Mesenchymal stem cell (in vitro differentiated cells and primary cell): ENCODE measurements at regions not wholly inside any gene's neighbourhood (a gene's known extent, or its start where the extent isn't known, plus 50 kb on each side); places are given as distances from the start of the nearest gene placed in this dataset.

Experiments
- DNase-seq: peaks from one replicate; pipeline ENCODE4 v3.0.0-alpha.2; 2013
- H2AFZ ChIP-seq: one replicate; pipeline ENCODE4 v1.6.1; 2013; ENCODE audit warnings: low read depth, mild to moderate bottlenecking, control low read depth, inconsistent platforms, low read length, moderate library complexity
- H2AK5ac ChIP-seq: 2 replicates; pipeline ENCODE4 v1.6.1; 2013; ENCODE audit warnings: low read length, moderate library complexity, mild to moderate bottlenecking, inconsistent platforms; ENCODE audit not compliant: severe bottlenecking
- H2BK120ac ChIP-seq: one replicate; pipeline ENCODE4 v1.6.1; 2013; ENCODE audit warnings: low read depth, mild to moderate bottlenecking, inconsistent platforms, low read length, moderate library complexity
- H2BK12ac ChIP-seq, 2 experiments: one replicate each; pipeline ENCODE4 v1.6.1; 2013; ENCODE audit warnings: inconsistent platforms in 2 of 2, low read length in 2 of 2, mild to moderate bottlenecking in 2 of 2, moderate library complexity in 2 of 2, control low read depth in 1 of 2
- H2BK15ac ChIP-seq: one replicate; pipeline ENCODE4 v1.6.1; 2013; ENCODE audit warnings: mild to moderate bottlenecking, low read depth, inconsistent platforms; ENCODE audit not compliant: poor library complexity, severe bottlenecking
- H2BK5ac ChIP-seq: 2 replicates; pipeline ENCODE4 v1.6.1; 2013; ENCODE audit warnings: low read depth, mild to moderate bottlenecking, low read length, control low read depth, inconsistent platforms; ENCODE audit not compliant: poor library complexity, severe bottlenecking
- H3K14ac ChIP-seq, 2 experiments: one replicate each; pipeline ENCODE4 v1.6.1; 2013; ENCODE audit warnings: inconsistent platforms in 2 of 2, low read length in 2 of 2, control low read depth in 1 of 2, mild to moderate bottlenecking in 1 of 2, moderate library complexity in 1 of 2
- H3K18ac ChIP-seq, 2 experiments: one replicate each; pipeline ENCODE4 v1.6.1; 2013; ENCODE audit warnings: inconsistent platforms in 2 of 2, low read length in 2 of 2, control low read depth in 1 of 2, low read depth in 1 of 2, mild to moderate bottlenecking in 1 of 2
- H3K23ac ChIP-seq, 2 experiments: one replicate each; pipeline ENCODE4 v1.6.1; 2013; ENCODE audit warnings: inconsistent platforms in 2 of 2, low read length in 2 of 2, mild to moderate bottlenecking in 2 of 2, moderate library complexity in 2 of 2, control low read depth in 1 of 2
- H3K27ac ChIP-seq: 2 replicates; pipeline ENCODE4 v1.5.1; 2013; ENCODE audit warnings: mild to moderate bottlenecking, moderate library complexity, low read length, control low read depth, inconsistent platforms; ENCODE audit not compliant: poor library complexity, severe bottlenecking
- H3K27me3 ChIP-seq, 2 experiments: 2 replicates each; pipeline versions ENCODE4 v1.6.1 to v1.7.0; 2013; ENCODE audit warnings: low read length in 2 of 2, mild to moderate bottlenecking in 2 of 2, moderate library complexity in 2 of 2, control low read depth in 1 of 2, inconsistent platforms in 1 of 2; ENCODE audit not compliant: control insufficient read depth in 1 of 2, insufficient read depth in 1 of 2
- H3K36me3 ChIP-seq, 2 experiments: 2 replicates each; pipeline versions ENCODE4 v1.6.1 to v1.7.0; 2013; ENCODE audit warnings: low read length in 2 of 2, control low read depth in 1 of 2, inconsistent platforms in 1 of 2, low read depth in 1 of 2, mild to moderate bottlenecking in 1 of 2; ENCODE audit not compliant: insufficient read depth in 2 of 2, control insufficient read depth in 1 of 2
- H3K4ac ChIP-seq, 2 experiments: one replicate each; pipeline ENCODE4 v1.6.1; 2013; ENCODE audit warnings: inconsistent platforms in 2 of 2, low read length in 2 of 2, mild to moderate bottlenecking in 2 of 2, moderate library complexity in 2 of 2, control low read depth in 1 of 2, low read depth in 1 of 2
- H3K4me1 ChIP-seq: 2 replicates; pipeline ENCODE4 v1.6.1; 2013; ENCODE audit warnings: low read depth, low read length, control low read depth; ENCODE audit not compliant: control insufficient read depth, insufficient read depth
- H3K4me2 ChIP-seq: 2 replicates; pipeline ENCODE4 v1.6.1; 2013; ENCODE audit warnings: low read length, mild to moderate bottlenecking, inconsistent platforms; ENCODE audit not compliant: poor library complexity, severe bottlenecking
- H3K4me3 ChIP-seq, 2 experiments: 2 replicates each; pipeline versions ENCODE4 v1.5.1 to v1.7.0; 2013; ENCODE audit warnings: low read length in 2 of 2, mild to moderate bottlenecking in 2 of 2, control low read depth in 1 of 2, low read depth in 1 of 2; ENCODE audit not compliant: insufficient read depth in 1 of 2
- H3K79me1 ChIP-seq: replicated peaks from 2 replicates; pipeline ENCODE4 v1.6.1; 2013; ENCODE audit warnings: mild to moderate bottlenecking, control low read depth, low read length, inconsistent platforms; ENCODE audit not compliant: poor library complexity, severe bottlenecking
- H3K9ac ChIP-seq: 2 replicates; pipeline ENCODE4 v1.7.0; 2013; ENCODE audit warnings: mild to moderate bottlenecking, low read length, moderate library complexity
- H3K9me3 ChIP-seq: 2 replicates; pipeline ENCODE4 v1.7.0; 2013; ENCODE audit warnings: mild to moderate bottlenecking, low read length; ENCODE audit not compliant: control insufficient read depth
- H4K8ac ChIP-seq: one replicate; pipeline ENCODE4 v1.6.1; 2013; ENCODE audit warnings: inconsistent platforms, mild to moderate bottlenecking, low read length, moderate library complexity
- H4K91ac ChIP-seq: one replicate; pipeline ENCODE4 v1.6.1; 2013; ENCODE audit warnings: mild to moderate bottlenecking, low read length, inconsistent platforms
- WGBS: methylation state at CpG from one replicate; pipeline ENCODE4 v1.1.7; 2013; ENCODE audit warnings: mixed read lengths; 5-methylcytosine and 5-hydroxymethylcytosine counted together

GRCh38 chr11:116072601-116073410 lies 568.6 kb upstream of the CADM1 start:
- Histone ChIP-seq H3K14ac (no peak overlapping the region), H3K4me2 (no peak overlapping the region), H2BK15ac (no peak overlapping the region), H3K27ac (no peak overlapping the region), H4K91ac (no peak overlapping the region), H3K79me1 (no peaks in the 10 kb centered on the region), H3K4me3 (no peak overlapping the region), H2AK5ac (no peak overlapping the region), H3K4ac (no peak overlapping the region), H2AFZ (no peak overlapping the region), H3K36me3 (no peaks in the 10 kb centered on the region), H2BK12ac (no peak overlapping the region), H2BK120ac (no peak overlapping the region), H3K23ac (no peak overlapping the region), H3K27me3 (peaks cover 35 to 46% of the 10 kb centered on the region in 2 experiments), H3K9ac (no peak overlapping the region), H3K18ac (no peak overlapping the region), H3K4me1 (peaks cover 11% of the 10 kb centered on the region), H3K9me3 (no peaks in the 10 kb centered on the region), H2BK5ac (no peak overlapping the region), H4K8ac (no peak overlapping the region)
- 74% methylated on average over 16 of the region's 16 CpGs for WGBS
- no peak for DNase-seq

- H3K4ac ChIP-seq = no peak overlapping the region
- no peak overlapping the region for H3K18ac ChIP-seq
- no peak overlapping the region for H3K9ac ChIP-seq
- 26% methylated on average over 4 of the region's 4 CpGs for WGBS
- no peaks in the 10 kb centered on the region for H3K36me3 ChIP-seq
- H3K4me1 ChIP-seq = peaks cover 11% of the 10 kb centered on the region
- no peak overlapping the region for H4K8ac ChIP-seq
- no peaks in the 10 kb centered on the region for H3K9me3 ChIP-seq
- no peak overlapping the region for H3K23ac ChIP-seq
- H2BK5ac ChIP-seq = no peak overlapping the region
- no peak overlapping the region for H3K4me2 ChIP-seq
- no peaks in the 10 kb centered on the region for H3K79me1 ChIP-seq
- no peak overlapping the region for H4K91ac ChIP-seq
- peaks cover 34 to 46% of the 10 kb centered on the region in 2 experiments for H3K27me3 ChIP-seq
- H2BK15ac ChIP-seq = no peak overlapping the region
- no peak overlapping the region for H2AK5ac ChIP-seq
- no peak overlapping the region for H3K27ac ChIP-seq
- H2BK12ac ChIP-seq = no peak overlapping the region
- no peak overlapping the region for H3K4me3 ChIP-seq
- no peak overlapping the region for H3K14ac ChIP-seq
- DNase-seq = no peak
- H2BK120ac ChIP-seq = no peak overlapping the region
- H2AFZ ChIP-seq = no peak overlapping the region
These were observed 567.9 kb upstream of the CADM1 start for GRCh38 chr11:116072133-116072532.

GRCh38 chr11:116071241-116071640 lies 567.0 kb upstream of the CADM1 start:
- Histone ChIP-seq H4K8ac (no peak overlapping the region), H2AFZ (no peak overlapping the region), H3K4me3 (no peak overlapping the region), H3K9me3 (no peaks in the 10 kb centered on the region), H2BK12ac (no peak overlapping the region), H3K4ac (no peak overlapping the region), H2AK5ac (no peak overlapping the region), H3K27me3 (peaks cover 28 to 45% of the 10 kb centered on the region in 2 experiments), H2BK120ac (no peak overlapping the region), H3K18ac (no peak overlapping the region), H3K4me1 (peaks cover 11% of the 10 kb centered on the region), H3K4me2 (no peak overlapping the region), H3K23ac (no peak overlapping the region), H4K91ac (no peak overlapping the region), H2BK5ac (no peak overlapping the region), H3K79me1 (no peaks in the 10 kb centered on the region), H3K27ac (no peak overlapping the region), H3K14ac (no peak overlapping the region), H3K36me3 (no peaks in the 10 kb centered on the region), H2BK15ac (no peak overlapping the region), H3K9ac (no peak overlapping the region)
- DNase-seq = no peak
- 77% methylated on average over 6 of the region's 6 CpGs for WGBS

- Histone ChIP-seq H4K8ac (no peak overlapping the region), H4K91ac (no peak overlapping the region), H3K4me1 (peaks cover 11% of the 10 kb centered on the region), H3K27me3 (peaks cover 33 to 38% of the 10 kb centered on the region in 2 experiments), H2AK5ac (no peak overlapping the region), H2BK120ac (no peak overlapping the region), H2AFZ (no peak overlapping the region), H2BK15ac (no peak overlapping the region), H2BK5ac (no peak overlapping the region), H3K36me3 (no peaks in the 10 kb centered on the region), H3K4me3 (no peak overlapping the region), H2BK12ac (no peak overlapping the region), H3K4me2 (no peak overlapping the region), H3K9ac (no peak overlapping the region), H3K23ac (no peak overlapping the region), H3K18ac (no peak overlapping the region), H3K9me3 (no peaks in the 10 kb centered on the region), H3K4ac (no peak overlapping the region), H3K14ac (no peak overlapping the region), H3K27ac (no peak overlapping the region), H3K79me1 (no peaks in the 10 kb centered on the region)
- 2% methylated on average over 2 of the region's 4 CpGs for WGBS
- DNase-seq = peak; percentile 1
These were observed 566.3 kb upstream of the CADM1 start for GRCh38 chr11:116070520-116070919.
